HEK293T (cell line): ENCODE measurements at regions not wholly inside any gene's neighbourhood (a gene's known extent, or its start where the extent isn't known, plus 50 kb on each side); places are given as distances from the start of the nearest gene placed in this dataset.
"Not testable (repeated sequence)": the region's sequence is repeated elsewhere in the genome, so short reads cannot be mapped to it uniquely, and the experiment has no call there.

Experiments
- ARNT ChIP-seq: fragments of 450-650 bp; IDR thresholded peaks from 2 replicates; pipeline ENCODE4 v1.6.1; 2017; ENCODE audit warnings: mild to moderate bottlenecking
- BHLHE40 ChIP-seq: fragments of 450-650 bp; IDR thresholded peaks from 2 replicates; pipeline ENCODE4 v1.6.1; 2016; ENCODE audit warnings: mild to moderate bottlenecking, moderate library complexity, borderline replicate concordance
- ELF4 ChIP-seq: fragments of 450-650 bp; IDR thresholded peaks from 2 replicates; pipeline ENCODE4 v1.6.1; 2017; ENCODE audit warnings: antibody characterized with exemption
- FOXA1 ChIP-seq: fragments of 450-650 bp; IDR thresholded peaks from 2 replicates; pipeline ENCODE4 v1.6.1; 2016; ENCODE audit warnings: mild to moderate bottlenecking
- HDGF ChIP-seq: fragments of 450-650 bp; IDR thresholded peaks from 2 replicates; pipeline ENCODE4 v1.6.1; 2017; ENCODE audit warnings: antibody characterized with exemption, borderline replicate concordance
- L3MBTL2 ChIP-seq: fragments of 450-650 bp; conservative IDR thresholded peaks from 2 replicates; pipeline ENCODE4 v1.6.1; 2016; ENCODE audit warnings: mild to moderate bottlenecking
- SP1 ChIP-seq: fragments of 450-650 bp; IDR thresholded peaks from 2 replicates; pipeline ENCODE4 v1.6.1; 2017
- SUZ12 ChIP-seq: fragments of 450-650 bp; IDR thresholded peaks from 2 replicates; pipeline ENCODE4 v1.6.1; 2016; ENCODE audit warnings: mild to moderate bottlenecking
- TARDBP ChIP-seq: fragments of 450-650 bp; IDR thresholded peaks from 2 replicates; pipeline ENCODE4 v1.6.1; 2016

GRCh38 chr6:92083914-92084313 is 1335.4 kb downstream of the EPHA7 start:
- TF ChIP-seq ARNT, TARDBP, ELF4, SP1, HDGF, SUZ12, BHLHE40, L3MBTL2, FOXA1: not testable (repeated sequence)
